ENCODE measurements at regions not wholly inside any gene's neighbourhood (a gene's known extent, or its start where the extent isn't known, plus 50 kb on each side); places are given as distances from the start of the nearest gene placed in this dataset.

GRCh38 chr5:30991462-30991861, 202.0 kb upstream of the CDH6 start:
- peaks cover 5% of the 10 kb centered on the region for H3K9me3 Mint-ChIP-seq

GRCh38 chr5:30981576-30981975, 211.9 kb upstream of the CDH6 start:
- DNase-seq (no peak), ATAC-seq (no peak)
- Mint-ChIP-seq H3K4me3 (no peak overlapping the region), H3K27me3 (ENCODE audit: low read depth) (no peaks in the 10 kb centered on the region), H3K4me1 (ENCODE audit: low read depth) (no peaks in the 10 kb centered on the region), H3K9me3 (peaks cover 15% of the 10 kb centered on the region), H3K36me3 (ENCODE audit: insufficient read depth) (no peaks in the 10 kb centered on the region)

More at GRCh38 chr5:30991462-30991861, 202.0 kb upstream of the CDH6 start:
- no peaks in the 10 kb centered on the region for H3K27me3 Mint-ChIP-seq (ENCODE audit: low read depth)
- H3K4me1 Mint-ChIP-seq (ENCODE audit: low read depth), result no peaks in the 10 kb centered on the region
- no peak overlapping the region for H3K4me3 Mint-ChIP-seq
- ATAC-seq (no peak), DNase-seq (no peak)
- no peaks in the 10 kb centered on the region for H3K36me3 Mint-ChIP-seq (ENCODE audit: insufficient read depth)

GRCh38 chr5:30968971-30969370, 224.5 kb upstream of the CDH6 start:
- DNase-seq (no peak), ATAC-seq (no peak)
- Mint-ChIP-seq H3K4me1 (ENCODE audit: low read depth) (no peaks in the 10 kb centered on the region), H3K27me3 (ENCODE audit: low read depth) (no peaks in the 10 kb centered on the region), H3K4me3 (no peak overlapping the region), H3K36me3 (ENCODE audit: insufficient read depth) (no peaks in the 10 kb centered on the region), H3K9me3 (peaks cover 9% of the 10 kb centered on the region)

GRCh38 chr5:30960036-30960435, 233.4 kb upstream of the CDH6 start:
- H3K4me3 Mint-ChIP-seq, result no peak overlapping the region

GRCh38 chr5:30959238-30959637, 234.2 kb upstream of the CDH6 start:
- Mint-ChIP-seq H3K9me3 (no peaks in the 10 kb centered on the region), H3K4me3 (no peak overlapping the region), H3K4me1 (ENCODE audit: low read depth) (no peaks in the 10 kb centered on the region), H3K27me3 (ENCODE audit: low read depth) (no peaks in the 10 kb centered on the region), H3K36me3 (ENCODE audit: insufficient read depth) (no peaks in the 10 kb centered on the region)
- ATAC-seq, result no peak
- DNase-seq, result no peak

More at GRCh38 chr5:30960036-30960435, 233.4 kb upstream of the CDH6 start:
- ATAC-seq (no peak), DNase-seq (no peak)
- no peaks in the 10 kb centered on the region for H3K27me3 Mint-ChIP-seq (ENCODE audit: low read depth)
- peaks cover 6% of the 10 kb centered on the region for H3K9me3 Mint-ChIP-seq
- H3K4me1 Mint-ChIP-seq (ENCODE audit: low read depth), result no peaks in the 10 kb centered on the region
- H3K36me3 Mint-ChIP-seq (ENCODE audit: insufficient read depth), result no peaks in the 10 kb centered on the region

- Mint-ChIP-seq H3K4me1 (ENCODE audit: low read depth) (no peaks in the 10 kb centered on the region), H3K9me3 (no peaks in the 10 kb centered on the region), H3K27me3 (ENCODE audit: low read depth) (no peaks in the 10 kb centered on the region), H3K36me3 (ENCODE audit: insufficient read depth) (no peaks in the 10 kb centered on the region), H3K4me3 (no peak overlapping the region)
- DNase-seq, result no peak
- ATAC-seq, result no peak
These were observed 235.9 kb upstream of the CDH6 start for GRCh38 chr5:30957591-30957990.

- H3K27me3 Mint-ChIP-seq (ENCODE audit: low read depth), result no peaks in the 10 kb centered on the region
- H3K9me3 Mint-ChIP-seq, result no peaks in the 10 kb centered on the region
These were observed 237.2 kb upstream of the CDH6 start for GRCh38 chr5:30956251-30956650.

GRCh38 chr5:30937070-30937469, 256.4 kb upstream of the CDH6 start:
- Mint-ChIP-seq H3K27me3 (ENCODE audit: low read depth) (no peaks in the 10 kb centered on the region), H3K36me3 (ENCODE audit: insufficient read depth) (no peaks in the 10 kb centered on the region), H3K9me3 (peaks cover 10% of the 10 kb centered on the region), H3K4me3 (no peak overlapping the region), H3K4me1 (ENCODE audit: low read depth) (no peaks in the 10 kb centered on the region)
- ATAC-seq (no peak), DNase-seq (no peak)

More at GRCh38 chr5:30956251-30956650, 237.2 kb upstream of the CDH6 start:
- Mint-ChIP-seq H3K4me3 (no peak overlapping the region), H3K36me3 (ENCODE audit: insufficient read depth) (no peaks in the 10 kb centered on the region), H3K4me1 (ENCODE audit: low read depth) (no peaks in the 10 kb centered on the region)
- DNase-seq (no peak), ATAC-seq (no peak)

GRCh38 chr5:30933599-30933998, 259.9 kb upstream of the CDH6 start:
- no peaks in the 10 kb centered on the region for H3K4me1 Mint-ChIP-seq (ENCODE audit: low read depth)
- H3K36me3 Mint-ChIP-seq (ENCODE audit: insufficient read depth), result no peaks in the 10 kb centered on the region
- no peaks in the 10 kb centered on the region for H3K27me3 Mint-ChIP-seq (ENCODE audit: low read depth)

GRCh38 chr5:30932273-30933017, 261.0 kb upstream of the CDH6 start:
- ATAC-seq (no peak), DNase-seq (no peak)
- Mint-ChIP-seq H3K27me3 (ENCODE audit: low read depth) (no peaks in the 10 kb centered on the region), H3K4me1 (ENCODE audit: low read depth) (no peaks in the 10 kb centered on the region), H3K4me3 (no peak overlapping the region), H3K36me3 (ENCODE audit: insufficient read depth) (no peaks in the 10 kb centered on the region), H3K9me3 (peaks cover 18% of the 10 kb centered on the region)

More at GRCh38 chr5:30933599-30933998, 259.9 kb upstream of the CDH6 start:
- H3K4me3 Mint-ChIP-seq, result no peak overlapping the region
- ATAC-seq (no peak), DNase-seq (no peak)
- peaks cover 18% of the 10 kb centered on the region for H3K9me3 Mint-ChIP-seq

- Mint-ChIP-seq H3K9me3 (peaks cover 18% of the 10 kb centered on the region), H3K4me3 (no peak overlapping the region), H3K27me3 (ENCODE audit: low read depth) (no peaks in the 10 kb centered on the region), H3K36me3 (ENCODE audit: insufficient read depth) (no peaks in the 10 kb centered on the region), H3K4me1 (ENCODE audit: low read depth) (no peaks in the 10 kb centered on the region)
- no peak for ATAC-seq
- no peak for DNase-seq
These were observed 262.8 kb upstream of the CDH6 start for GRCh38 chr5:30930736-30931135.

GRCh38 chr5:30928956-30929355, 264.5 kb upstream of the CDH6 start:
- DNase-seq (no peak), ATAC-seq (no peak)
- Mint-ChIP-seq H3K9me3 (peaks cover 23% of the 10 kb centered on the region), H3K27me3 (ENCODE audit: low read depth) (no peaks in the 10 kb centered on the region), H3K4me1 (ENCODE audit: low read depth) (no peaks in the 10 kb centered on the region), H3K36me3 (ENCODE audit: insufficient read depth) (no peaks in the 10 kb centered on the region), H3K4me3 (no peak overlapping the region)

GRCh38 chr5:30926218-30926617, 267.3 kb upstream of the CDH6 start:
- no peak overlapping the region for H3K4me3 Mint-ChIP-seq

GRCh38 chr5:30921388-30921787, 272.1 kb upstream of the CDH6 start:
- Mint-ChIP-seq H3K4me3 (no peak overlapping the region), H3K9me3 (peaks cover 21% of the 10 kb centered on the region), H3K27me3 (ENCODE audit: low read depth) (no peaks in the 10 kb centered on the region), H3K4me1 (ENCODE audit: low read depth) (no peaks in the 10 kb centered on the region), H3K36me3 (ENCODE audit: insufficient read depth) (no peaks in the 10 kb centered on the region)
- ATAC-seq (no peak), DNase-seq (no peak)

More at GRCh38 chr5:30926218-30926617, 267.3 kb upstream of the CDH6 start:
- Mint-ChIP-seq H3K4me1 (ENCODE audit: low read depth) (no peaks in the 10 kb centered on the region), H3K36me3 (ENCODE audit: insufficient read depth) (no peaks in the 10 kb centered on the region), H3K9me3 (peaks cover 27% of the 10 kb centered on the region), H3K27me3 (ENCODE audit: low read depth) (no peaks in the 10 kb centered on the region)
- DNase-seq (no peak), ATAC-seq (no peak)

- Mint-ChIP-seq H3K4me1 (ENCODE audit: low read depth) (no peaks in the 10 kb centered on the region), H3K27me3 (ENCODE audit: low read depth) (no peaks in the 10 kb centered on the region), H3K36me3 (ENCODE audit: insufficient read depth) (no peaks in the 10 kb centered on the region), H3K9me3 (peaks cover 12% of the 10 kb centered on the region), H3K4me3 (no peak overlapping the region)
- DNase-seq (no peak), ATAC-seq (no peak)
These were observed 275.3 kb upstream of the CDH6 start for GRCh38 chr5:30918171-30918570.

Data from activated T-cell treated with anti-CD3 and anti-CD28 coated beads, Interleukin-2, amount 50 U/mL, for 4 hours (primary cell).